Stimulated activated CD4-positive, alpha-beta T cell treated with anti-CD3 and anti-CD28 coated beads, Interleukin-4, amount 100 ng/mL, for 24 hours (primary cell): ENCODE measurements at regions not wholly inside any gene's neighbourhood (a gene's known extent, or its start where the extent isn't known, plus 50 kb on each side); places are given as distances from the start of the nearest gene placed in this dataset.
"Not testable (repeated sequence)": the region's sequence is repeated elsewhere in the genome, so short reads cannot be mapped to it uniquely, and the experiment has no call there.

Source experiments
- DNase-seq: peaks from one replicate; pipeline ENCODE4 v3.0.0-alpha.2; 2020

- no peak for DNase-seq
Observed at GRCh38 chrX:77167993-77168392, 279.2 kb upstream of the FGF16 start.

GRCh38 chrX:77174680-77175519 lies 272.3 kb upstream of the FGF16 start:
- no peak for DNase-seq

GRCh38 chrX:77200663-77201062 lies 246.5 kb upstream of the FGF16 start:
- no peak for DNase-seq

- DNase-seq: no peak
Observed at GRCh38 chrX:77223046-77223445, 224.1 kb upstream of the FGF16 start.

- no peak for DNase-seq
Observed at GRCh38 chrX:77264490-77264889, 182.7 kb upstream of the FGF16 start.

GRCh38 chrX:77275392-77275791 lies 171.8 kb upstream of the FGF16 start:
- DNase-seq: no peak

- no peak for DNase-seq
Observed at GRCh38 chrX:77276742-77277141, 170.4 kb upstream of the FGF16 start.

- DNase-seq: no peak
Observed at GRCh38 chrX:77277911-77278310, 169.3 kb upstream of the FGF16 start.

- DNase-seq: not testable (repeated sequence)
Observed at GRCh38 chrX:77279373-77279772, 167.8 kb upstream of the FGF16 start.

GRCh38 chrX:77293331-77293995 lies 153.7 kb upstream of the FGF16 start:
- no peak for DNase-seq

GRCh38 chrX:77298296-77298695 lies 148.9 kb upstream of the FGF16 start:
- no peak for DNase-seq

GRCh38 chrX:77298790-77299189 lies 148.4 kb upstream of the FGF16 start:
- no peak for DNase-seq

- no peak for DNase-seq
Observed at GRCh38 chrX:77299549-77299948, 147.6 kb upstream of the FGF16 start.

GRCh38 chrX:77342004-77342403 lies 105.2 kb upstream of the FGF16 start:
- no peak for DNase-seq

GRCh38 chrX:77346859-77347258 lies 100.3 kb upstream of the FGF16 start:
- DNase-seq: no peak

GRCh38 chrX:77347572-77347971 lies 99.6 kb upstream of the FGF16 start:
- DNase-seq: no peak

GRCh38 chrX:77389891-77390290 lies 57.3 kb upstream of the FGF16 start:
- DNase-seq: no peak

- not testable (repeated sequence) for DNase-seq
Observed at GRCh38 chrX:77390365-77390764, 56.8 kb upstream of the FGF16 start.

- DNase-seq: no peak
Observed at GRCh38 chrX:77396781-77397180, 50.4 kb upstream of the FGF16 start.
